Adrenal gland (tissue), 9 donors: ENCODE measurements at regions not wholly inside any gene's neighbourhood (a gene's known extent, or its start where the extent isn't known, plus 50 kb on each side); places are given as distances from the start of the nearest gene placed in this dataset.

Experiments used
- DNase-seq, 7 donors: peaks; one replicate each; pipeline ENCODE4 v3.0.0-alpha.2; 2019 to 2020
- H3K27ac ChIP-seq, 5 donors: fragments of 200-600 bp; sonication (generic) in 4 of 5; 1 replicate in 3 of 5; 2 replicates in 2 of 5; pipeline versions ENCODE4 v1.5.1 to v1.8.0; 2016 to 2020; ENCODE audit warnings: mild to moderate bottlenecking in 1 of 5
- H3K27me3 ChIP-seq: fragments of 200-600 bp; 2 replicates; pipeline ENCODE4 v1.8.0; 2021
- H3K36me3 ChIP-seq, 2 donors: fragments of 200-600 bp; replicated peaks in 1 of 2; 1 replicate in 1 of 2; 2 replicates in 1 of 2; pipeline versions ENCODE4 v1.5.1 to v1.8.0; 2018 to 2022
- H3K4me1 ChIP-seq, 2 donors: fragments of 200-600 bp; replicated peaks in 1 of 2; 1 replicate in 1 of 2; 2 replicates in 1 of 2; pipeline versions ENCODE4 v1.5.1 to v1.8.0; 2018 to 2021
- H3K4me3 ChIP-seq, 4 donors: fragments of 200-600 bp; sonication (generic) in 3 of 4; one replicate each; pipeline ENCODE4 v1.5.1; 2016 to 2018
- H3K9me3 ChIP-seq, 3 donors: fragments of 200-600 bp; sonication (generic) in 1 of 3; replicated peaks in 1 of 3; 1 replicate in 2 of 3; 2 replicates in 1 of 3; pipeline versions ENCODE4 v1.5.1 to v1.8.0; 2016 to 2021
- POLR2A ChIP-seq, 2 donors: fragments of 450-650 bp; IDR thresholded peaks; one replicate each; pipeline ENCODE4 v1.6.1; 2017; ENCODE audit warnings: antibody characterized with exemption in 2 of 2, mild to moderate bottlenecking in 2 of 2, moderate library complexity in 1 of 2
- WGBS, 4 donors: extraction: QIAGEN DNeasy Blood & Tissue Kit in 2 of 4; methylation state at CpG; one replicate each; pipeline versions ENCODE4 v1.1.5 to v1.1.7; 2013 to 2017; 5-methylcytosine and 5-hydroxymethylcytosine counted together
- intact Hi-C, 2 donors: fragments of 100-400 bp; cut with DNase I; formaldehyde crosslinking; loops; one replicate each; pipeline versions ENCODE4 v1.14.1 to v1.15.0; 2022 to 2023
- TF ChIP-seq, protein P1 (sequence below), 6 experiments: fragments of 450-650 bp in 4 of 6; fragments of 200-600 bp in 2 of 6; sonication (generic) in 1 of 6; IDR thresholded peaks; 1 replicate in 5 of 6; 2 replicates in 1 of 6; pipeline versions ENCODE4 v1.5.1 to v1.8.0; 2016 to 2021; ENCODE audit warnings: antibody characterized with exemption in 6 of 6, mild to moderate bottlenecking in 2 of 6, moderate library complexity in 1 of 6
- donor health status: healthy with polysubstance abuse.
- donor health status: Bipolar disorder and iron deficiency.
- donor health status: DM: yes; HTN: yes; CAD: no.
- donor health status: DM: no; HTN: no; CAD: no.
- donor health status: DM: no; HTN: no; CAD: no.

DNA sequence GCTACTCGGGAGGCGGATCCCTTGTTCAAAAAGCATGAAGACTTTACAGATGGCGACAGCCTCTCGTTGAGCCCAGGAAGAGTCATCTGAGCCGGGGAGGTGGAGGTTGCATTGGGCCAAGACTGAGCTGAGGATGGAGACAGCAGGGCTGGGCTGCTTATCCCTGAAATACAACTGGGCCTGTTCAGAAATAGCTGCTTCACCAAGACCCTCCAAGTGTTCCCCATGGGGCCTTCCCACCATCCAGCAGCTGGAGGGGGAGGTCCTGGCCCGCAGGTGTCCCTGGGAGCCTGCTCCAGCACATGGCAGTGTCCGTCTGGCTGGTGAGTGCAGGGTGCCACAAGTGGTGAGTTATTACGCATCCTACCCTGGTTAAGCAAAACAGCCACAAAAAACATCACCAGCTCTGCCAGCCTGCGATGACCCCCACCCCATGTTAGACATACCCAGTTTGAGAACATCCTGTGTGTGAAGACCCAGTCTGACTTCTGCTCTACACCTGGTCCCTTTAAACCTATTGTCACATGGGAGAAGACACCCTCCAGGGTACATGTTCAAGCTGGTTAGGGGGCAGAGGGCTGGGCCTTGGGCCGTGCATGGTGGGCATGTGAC, 93.1 kb upstream of the TMPRSS2 start:
- DNase-seq: no peak

DNA sequence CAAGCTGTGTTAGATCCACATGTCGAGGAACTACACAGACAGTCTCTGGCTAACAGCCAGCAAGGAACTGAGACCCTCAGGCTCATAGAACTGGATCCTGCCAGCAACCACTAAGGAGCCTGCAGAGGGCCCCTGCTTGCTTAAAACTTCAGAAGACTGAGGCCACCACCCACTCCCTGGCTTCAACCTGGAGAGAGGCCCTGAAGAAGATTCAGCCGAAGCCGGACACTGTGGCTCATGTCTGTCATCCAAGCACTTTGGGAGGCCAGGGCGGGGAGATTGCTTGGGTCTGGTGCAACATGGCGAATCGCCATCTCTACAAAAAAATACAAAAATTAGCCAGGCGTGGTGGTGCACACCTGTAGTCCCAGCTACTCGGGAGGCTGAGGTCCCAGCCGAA, 92.6 kb upstream of the TMPRSS2 start:
- Histone ChIP-seq H3K36me3 (no peaks in the 10 kb centered on the region), H3K27me3 (no peaks in the 10 kb centered on the region), H3K27ac (no peak overlapping the region), H3K4me1 (no peaks in the 10 kb centered on the region), H3K9me3 (no peaks in the 10 kb centered on the region), H3K4me3 (no peak overlapping the region)
- DNase-seq: no peak
- WGBS, 4 donors: 89 to 96% (median 91%) methylated on average over 7 to 9 of the region's 9 CpGs
- TF ChIP-seq, protein P1, sequence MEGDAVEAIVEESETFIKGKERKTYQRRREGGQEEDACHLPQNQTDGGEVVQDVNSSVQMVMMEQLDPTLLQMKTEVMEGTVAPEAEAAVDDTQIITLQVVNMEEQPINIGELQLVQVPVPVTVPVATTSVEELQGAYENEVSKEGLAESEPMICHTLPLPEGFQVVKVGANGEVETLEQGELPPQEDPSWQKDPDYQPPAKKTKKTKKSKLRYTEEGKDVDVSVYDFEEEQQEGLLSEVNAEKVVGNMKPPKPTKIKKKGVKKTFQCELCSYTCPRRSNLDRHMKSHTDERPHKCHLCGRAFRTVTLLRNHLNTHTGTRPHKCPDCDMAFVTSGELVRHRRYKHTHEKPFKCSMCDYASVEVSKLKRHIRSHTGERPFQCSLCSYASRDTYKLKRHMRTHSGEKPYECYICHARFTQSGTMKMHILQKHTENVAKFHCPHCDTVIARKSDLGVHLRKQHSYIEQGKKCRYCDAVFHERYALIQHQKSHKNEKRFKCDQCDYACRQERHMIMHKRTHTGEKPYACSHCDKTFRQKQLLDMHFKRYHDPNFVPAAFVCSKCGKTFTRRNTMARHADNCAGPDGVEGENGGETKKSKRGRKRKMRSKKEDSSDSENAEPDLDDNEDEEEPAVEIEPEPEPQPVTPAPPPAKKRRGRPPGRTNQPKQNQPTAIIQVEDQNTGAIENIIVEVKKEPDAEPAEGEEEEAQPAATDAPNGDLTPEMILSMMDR (IDR thresholded peaks at IDR 0.05): no peak
- TF ChIP-seq POLR2A (IDR thresholded peaks at IDR 0.05): no peak
- intact Hi-C loops: no loop called here

More for the DNA sequence above, 93.1 kb upstream of the TMPRSS2 start:
- Histone ChIP-seq H3K36me3 (no peaks in the 10 kb centered on the region), H3K27ac (no peak overlapping the region), H3K4me1 (no peaks in the 10 kb centered on the region), H3K27me3 (no peaks in the 10 kb centered on the region), H3K4me3 (no peak overlapping the region), H3K9me3 (no peaks in the 10 kb centered on the region)
- intact Hi-C loops: no loop called here
- no peak for TF ChIP-seq POLR2A (IDR thresholded peaks at IDR 0.05)
- TF ChIP-seq, protein P1 (IDR thresholded peaks at IDR 0.05): no peak
- 85 to 92% (median 90%) methylated on average over 9 to 10 of the region's 10 CpGs for WGBS, 4 donors

DNA sequence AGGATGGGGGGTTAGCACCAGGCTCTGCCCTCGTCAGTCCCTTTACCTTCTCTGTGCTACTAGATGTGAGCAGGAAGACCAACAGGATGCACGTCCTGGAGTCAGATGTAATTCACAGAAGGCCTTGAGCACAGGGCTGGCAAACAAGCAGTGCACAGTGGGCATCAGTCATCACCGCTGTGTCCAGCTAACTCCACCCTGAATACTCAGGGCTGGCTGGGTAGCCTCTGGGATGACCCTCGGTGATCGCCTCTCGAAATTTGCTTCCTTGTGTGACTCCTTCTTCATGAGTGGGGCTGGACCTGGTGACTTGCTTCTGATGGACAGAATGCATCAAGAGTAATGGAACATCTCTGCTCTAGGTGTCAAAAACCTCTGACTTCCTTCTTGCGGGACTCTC, 92.2 kb upstream of the TMPRSS2 start:
- Histone ChIP-seq H3K27me3 (no peaks in the 10 kb centered on the region), H3K4me3 (no peak overlapping the region), H3K4me1 (no peaks in the 10 kb centered on the region), H3K27ac (no peak overlapping the region), H3K36me3 (no peaks in the 10 kb centered on the region), H3K9me3 (no peaks in the 10 kb centered on the region)
- TF ChIP-seq POLR2A (IDR thresholded peaks at IDR 0.05): no peak
- TF ChIP-seq, protein P1 (IDR thresholded peaks at IDR 0.05): no peak
- 73 to 100% (median 87%) methylated on average over 4 to 7 of the region's 7 CpGs for WGBS, 4 donors
- intact Hi-C loops: no loop called here
- no peak for DNase-seq

DNA sequence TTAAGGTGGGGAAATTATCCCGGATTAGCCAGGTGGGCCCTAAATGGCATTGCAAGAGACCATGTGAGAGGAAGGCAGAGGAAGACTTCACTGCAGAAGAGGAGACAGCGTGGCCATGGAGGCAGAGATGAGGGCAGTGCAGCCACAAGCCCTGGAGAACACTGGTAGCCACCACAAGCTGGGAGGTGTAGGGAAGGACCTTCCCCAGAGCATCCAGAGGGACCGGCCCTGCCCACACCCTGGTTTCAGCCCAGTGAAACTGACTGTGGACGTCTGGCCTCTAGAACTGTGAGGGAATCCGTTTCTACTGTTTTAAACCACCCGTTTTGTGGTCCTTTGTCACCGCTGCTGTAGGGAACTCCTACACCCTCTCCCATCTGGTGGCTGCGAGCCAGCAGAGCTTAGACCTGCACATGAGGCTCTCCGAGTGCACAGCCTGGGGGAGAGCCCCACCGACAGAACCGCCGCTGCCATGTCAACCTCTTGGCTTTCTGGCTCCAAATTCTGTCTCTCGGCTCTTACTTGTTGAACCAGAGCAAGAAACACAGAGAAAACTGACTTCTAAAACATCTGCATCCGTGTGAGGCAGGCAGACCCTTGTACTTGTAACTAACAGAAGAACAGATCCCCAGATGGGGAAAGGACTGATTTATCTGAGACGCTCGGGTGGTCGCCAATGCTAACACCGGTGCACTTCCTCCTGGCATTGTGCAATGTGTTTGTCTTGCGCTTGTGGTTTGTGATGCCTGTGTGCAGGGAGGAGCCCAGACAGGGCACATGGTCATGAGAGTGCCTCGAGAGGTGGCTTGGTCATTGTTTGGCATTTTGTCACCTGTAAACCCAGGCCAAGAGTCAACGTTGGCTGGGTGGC, 90.8 kb upstream of the TMPRSS2 start:
- H3K4me1 ChIP-seq: no peaks in the 10 kb centered on the region
- TF ChIP-seq POLR2A (IDR thresholded peaks at IDR 0.05): no peak
- TF ChIP-seq, protein P1 (IDR thresholded peaks at IDR 0.05): no peak
- H3K4me3 ChIP-seq: no peak overlapping the region
- intact Hi-C loops: no loop called here
- DNase-seq: peak in 1 of 7 donors; percentile 25
- no peaks in the 10 kb centered on the region for H3K27me3 ChIP-seq
- no peak overlapping the region for H3K27ac ChIP-seq
- WGBS, 4 donors: 61 to 79% (median 67%) methylated on average over 21 of the region's 21 CpGs
- H3K36me3 ChIP-seq: no peaks in the 10 kb centered on the region
- H3K9me3 ChIP-seq: no peaks in the 10 kb centered on the region
